Body of pancreas (tissue), 4 donors: ENCODE measurements at regions not wholly inside any gene's neighbourhood (a gene's known extent, or its start where the extent isn't known, plus 50 kb on each side); places are given as distances from the start of the nearest gene placed in this dataset.

Experiments used
- ATAC-seq: fragments of 150-250 bp; one replicate; pipeline ENCODE4 v1.9.1; 2016
- DNase-seq, 4 donors: peaks; one replicate each; pipeline ENCODE4 v3.0.0-alpha.2; 2019
- H3K27ac ChIP-seq, 4 donors: fragments of 200-600 bp; sonication (generic); 1 replicate in 3 of 4; 2 replicates in 1 of 4; pipeline versions ENCODE4 v1.5.1 to v1.6.1; 2016 to 2019; ENCODE audit warnings: mild to moderate bottlenecking in 1 of 4, mixed read lengths in 1 of 4, moderate library complexity in 1 of 4
- H3K27me3 ChIP-seq, 2 donors: fragments of 200-600 bp; sonication (generic); one replicate each; pipeline ENCODE4 v1.6.0; 2016; ENCODE audit warnings: mild to moderate bottlenecking in 1 of 2
- H3K36me3 ChIP-seq, 2 donors: fragments of 200-600 bp; sonication (generic); replicated peaks in 1 of 2; 2 replicates each; pipeline ENCODE4 v1.5.1; 2016; ENCODE audit warnings: low read depth in 2 of 2; ENCODE audit not compliant: insufficient read depth in 1 of 2
- H3K4me1 ChIP-seq: fragments of 200-600 bp; sonication (generic); one replicate; pipeline ENCODE4 v1.6.0; 2016
- H3K4me3 ChIP-seq, 2 donors: fragments of 200-600 bp; sonication (generic); 1 replicate in 1 of 2; 2 replicates in 1 of 2; pipeline ENCODE4 v1.5.1; 2016 to 2019
- H3K9me3 ChIP-seq, 3 donors: fragments of 200-600 bp; sonication (generic); 1 replicate in 2 of 3; 2 replicates in 1 of 3; pipeline ENCODE4 v1.5.1; 2016
- CTCF ChIP-seq, 7 experiments: fragments of 450-650 bp in 4 of 7; fragments of 200-600 bp in 3 of 7; sonication (generic) in 3 of 7; IDR thresholded peaks; one replicate each; pipeline ENCODE4 v1.5.1; 2016 to 2019; ENCODE audit warnings: antibody characterized with exemption in 7 of 7
- POLR2A ChIP-seq, 3 donors: fragments of 450-650 bp; IDR thresholded peaks; one replicate each; pipeline ENCODE4 v1.6.1; 2016; ENCODE audit warnings: antibody characterized with exemption in 3 of 3, mild to moderate bottlenecking in 2 of 3
- WGBS, 2 donors: methylation state at CpG; one replicate each; pipeline ENCODE4 v1.1.5; 2017; 5-methylcytosine and 5-hydroxymethylcytosine counted together
- intact Hi-C: fragments of 100-400 bp; cut with DNase I; formaldehyde crosslinking; loops from one replicate; pipeline ENCODE4 v1.15.1; 2023

- Histone ChIP-seq H3K27me3 (no peaks in the 10 kb centered on the region), H3K4me1 (peaks cover 3% of the 10 kb centered on the region), H3K9me3 (no peaks in the 10 kb centered on the region), H3K4me3 (no peak overlapping the region), H3K27ac (no peak overlapping the region), H3K36me3 (no peaks in the 10 kb centered on the region)
- ATAC-seq (no peak), DNase-seq (no peak)
- intact Hi-C loops: no loop called here
- WGBS, 2 donors: 76 to 78% methylated on average over 2 of the region's 2 CpGs
- TF ChIP-seq POLR2A (IDR thresholded peaks at IDR 0.05) (no peak), CTCF (IDR thresholded peaks at IDR 0.05) (no peak)
Observed at GRCh38 chr13:107568181-107568580, 647.2 kb downstream of the LIG4 start.

GRCh38 chr13:107563099-107563925 lies 652.0 kb downstream of the LIG4 start:
- 23 to 24% methylated on average over 7 of the region's 7 CpGs for WGBS, 2 donors
- intact Hi-C loops: no loop called here
- Histone ChIP-seq H3K27ac (no peak overlapping the region), H3K36me3 (no peaks in the 10 kb centered on the region), H3K9me3 (no peaks in the 10 kb centered on the region), H3K27me3 (no peaks in the 10 kb centered on the region), H3K4me3 (no peak overlapping the region), H3K4me1 (peaks cover 6% of the 10 kb centered on the region)
- DNase-seq (no peak), ATAC-seq (no peak)
- TF ChIP-seq CTCF (IDR thresholded peaks at IDR 0.05): no peak
- no peak for TF ChIP-seq POLR2A (IDR thresholded peaks at IDR 0.05)

GRCh38 chr13:107562203-107562602 lies 653.1 kb downstream of the LIG4 start:
- H3K36me3 ChIP-seq: no peaks in the 10 kb centered on the region
- intact Hi-C loops: no loop called here
- 39 to 51% methylated on average over 5 of the region's 5 CpGs for WGBS, 2 donors
- peaks cover 6% of the 10 kb centered on the region for H3K4me1 ChIP-seq
- H3K27ac ChIP-seq: no peak overlapping the region
- H3K27me3 ChIP-seq: no peaks in the 10 kb centered on the region
- no peak overlapping the region for H3K4me3 ChIP-seq
- DNase-seq (no peak), ATAC-seq (no peak)
- no peak for TF ChIP-seq CTCF (IDR thresholded peaks at IDR 0.05)
- no peak for TF ChIP-seq POLR2A (IDR thresholded peaks at IDR 0.05)
- no peaks in the 10 kb centered on the region for H3K9me3 ChIP-seq

- ATAC-seq (no peak), DNase-seq (no peak)
- no peaks in the 10 kb centered on the region for H3K4me1 ChIP-seq
- no peak overlapping the region for H3K4me3 ChIP-seq
- WGBS, 2 donors: 51 to 63% methylated on average over 5 of the region's 5 CpGs
- H3K27ac ChIP-seq: no peak overlapping the region
- H3K27me3 ChIP-seq: no peaks in the 10 kb centered on the region
- intact Hi-C loops: no loop called here
- no peak for TF ChIP-seq POLR2A (IDR thresholded peaks at IDR 0.05)
- no peak for TF ChIP-seq CTCF (IDR thresholded peaks at IDR 0.05)
- no peaks in the 10 kb centered on the region for H3K36me3 ChIP-seq
- no peaks in the 10 kb centered on the region for H3K9me3 ChIP-seq
Observed at GRCh38 chr13:107554460-107554859, 660.9 kb downstream of the LIG4 start.

- Histone ChIP-seq H3K4me3 (no peak overlapping the region), H3K36me3 (no peaks in the 10 kb centered on the region), H3K27ac (no peak overlapping the region), H3K27me3 (no peaks in the 10 kb centered on the region), H3K9me3 (no peaks in the 10 kb centered on the region), H3K4me1 (no peaks in the 10 kb centered on the region)
- intact Hi-C loops: no loop called here
- DNase-seq: no peak
- no peak for ATAC-seq
- TF ChIP-seq CTCF (IDR thresholded peaks at IDR 0.05) (no peak), POLR2A (IDR thresholded peaks at IDR 0.05) (no peak)
- WGBS, 2 donors: 62 to 77% methylated on average over 7 of the region's 7 CpGs
Observed at GRCh38 chr13:107553838-107554237, 661.5 kb downstream of the LIG4 start.
